GM04503 (cell line): ENCODE measurements at regions not wholly inside any gene's neighbourhood (a gene's known extent, or its start where the extent isn't known, plus 50 kb on each side); places are given as distances from the start of the nearest gene placed in this dataset.

Experiments
- DNase-seq: peaks from one replicate; pipeline ENCODE4 v3.0.0-alpha.2; 2012; ENCODE audit warnings: low read depth

DNA sequence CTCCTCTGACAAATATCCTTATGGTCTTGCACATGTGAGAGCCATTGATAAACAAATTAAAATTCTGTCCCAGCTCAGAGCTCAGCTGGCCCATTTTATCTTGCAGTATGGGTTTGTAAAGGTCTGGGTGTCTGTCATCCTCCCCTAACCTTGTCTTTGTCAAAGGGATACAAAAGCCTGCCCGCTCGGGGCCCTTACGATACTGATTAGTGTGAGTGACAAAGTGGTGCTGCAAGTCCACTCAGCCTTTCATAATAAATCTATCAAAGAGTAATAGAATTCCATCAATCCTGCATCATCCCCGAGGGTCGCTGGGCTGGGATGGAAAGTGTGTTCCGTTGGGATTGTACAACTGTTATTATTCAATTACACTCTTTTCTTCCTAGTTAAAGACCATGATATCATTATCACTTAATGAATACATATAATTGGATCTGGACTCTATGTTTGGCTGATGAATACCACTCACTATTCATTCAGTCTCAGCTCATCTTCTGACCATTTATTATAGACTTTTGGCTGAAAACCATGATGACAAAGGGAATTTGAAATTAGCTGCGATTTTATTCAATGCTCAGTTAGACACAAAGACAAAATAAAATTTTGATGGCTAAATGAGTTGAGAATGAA is 122.5 kb upstream of the FOXD3 start:
- DNase-seq, result no peak

GRCh38 chr1:63200676-63201075 is 121.7 kb upstream of the FOXD3 start:
- no peak for DNase-seq

- no peak for DNase-seq
Measured at GRCh38 chr1:63203641-63204040, 118.7 kb upstream of the FOXD3 start.

GRCh38 chr1:63205776-63206175 is 116.6 kb upstream of the FOXD3 start:
- no peak for DNase-seq

GRCh38 chr1:63214553-63214952 is 107.8 kb upstream of the FOXD3 start:
- no peak for DNase-seq

GRCh38 chr1:63223426-63223825 is 98.9 kb upstream of the FOXD3 start:
- DNase-seq, result no peak

GRCh38 chr1:63230722-63231121 is 91.6 kb upstream of the FOXD3 start:
- no peak for DNase-seq

DNA sequence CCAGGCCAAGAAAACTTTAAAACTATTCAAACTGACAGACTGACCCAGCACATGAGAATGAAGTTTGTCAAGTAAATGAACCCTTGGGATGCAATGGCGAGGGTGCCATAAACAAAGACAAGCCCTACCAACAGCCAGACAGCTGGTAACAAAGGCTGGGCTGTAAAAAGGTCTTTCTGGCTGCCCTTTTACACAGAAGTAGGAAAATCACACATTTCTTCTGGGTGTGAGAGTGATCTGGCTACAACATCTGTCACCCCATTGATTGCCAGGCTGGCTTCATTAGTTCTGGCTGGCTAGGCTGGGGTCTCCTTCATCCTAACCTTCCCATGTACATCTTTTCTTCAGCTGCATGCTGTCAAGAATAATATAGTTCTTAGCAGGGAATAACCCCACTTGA is 83.6 kb upstream of the FOXD3 start:
- DNase-seq, result no peak

DNA sequence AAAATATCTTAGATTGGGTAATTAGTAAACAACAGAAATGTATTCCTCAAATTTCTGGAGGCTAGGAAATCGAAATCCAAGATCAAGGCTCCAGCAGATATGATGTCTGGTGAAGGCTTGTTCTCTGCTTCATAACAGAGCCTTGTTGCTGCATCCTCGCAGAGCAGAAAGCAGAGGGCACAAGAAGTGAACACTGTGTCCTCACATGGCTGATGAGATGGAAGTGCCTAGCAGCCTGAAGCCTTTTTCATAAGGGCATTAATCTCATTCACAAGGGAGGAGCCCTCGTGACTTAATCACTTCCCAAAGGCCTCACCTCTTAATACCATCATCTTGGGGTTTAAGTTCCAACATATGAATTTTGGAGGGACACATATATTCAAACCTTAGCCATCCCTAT is 77.2 kb upstream of the FOXD3 start:
- DNase-seq, result no peak

DNA sequence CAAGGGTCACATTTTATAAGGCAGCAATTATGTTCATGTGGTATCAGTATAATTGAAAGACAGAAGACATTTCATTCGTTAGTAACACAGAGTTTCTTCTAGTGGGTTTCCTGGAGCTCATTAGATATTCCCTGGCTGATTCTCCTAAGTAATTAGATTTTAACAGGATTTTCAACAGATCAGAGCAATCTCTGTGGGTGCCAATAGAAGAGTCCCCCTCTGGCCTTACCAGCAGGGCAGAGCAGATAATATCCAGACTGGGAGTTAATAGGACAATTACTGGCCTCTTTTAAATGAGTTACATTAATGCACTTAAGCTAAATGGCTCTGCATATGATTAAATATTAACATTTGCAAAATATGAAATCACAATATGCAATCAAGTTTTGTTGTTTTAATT is 74.2 kb upstream of the FOXD3 start:
- DNase-seq, result no peak

- DNase-seq, result no peak
Measured at GRCh38 chr1:63255153-63255552, 67.2 kb upstream of the FOXD3 start.

- no peak for DNase-seq
Measured at GRCh38 chr1:63261736-63262458, 60.5 kb upstream of the FOXD3 start.

- no peak for DNase-seq
Measured at GRCh38 chr1:63262459-63262770, 60.0 kb upstream of the FOXD3 start.

GRCh38 chr1:63264161-63264560 is 58.2 kb upstream of the FOXD3 start:
- DNase-seq, result no peak

DNA sequence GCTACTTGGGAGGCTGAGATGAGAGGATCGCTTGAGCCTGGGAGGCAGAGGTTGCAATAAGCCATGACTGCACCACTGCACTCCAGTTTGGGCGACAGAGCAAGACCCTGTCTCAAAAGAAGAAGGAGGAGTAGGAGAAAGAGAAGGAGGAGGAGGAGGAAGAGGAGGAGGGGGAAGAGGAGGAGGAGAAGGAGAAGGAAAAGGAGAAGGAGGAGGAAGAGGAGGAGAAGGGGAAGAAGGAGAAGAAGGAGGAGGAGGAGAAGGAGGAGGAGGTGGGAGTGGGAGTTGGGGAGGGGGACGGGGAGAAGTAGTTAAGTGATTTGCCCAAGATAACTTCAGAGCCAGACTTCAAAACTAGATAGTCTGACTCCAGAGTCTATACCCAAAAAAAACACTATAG is 55.5 kb upstream of the FOXD3 start:
- no peak for DNase-seq

GRCh38 chr1:63268876-63269275 is 53.5 kb upstream of the FOXD3 start:
- no peak for DNase-seq

- no peak for DNase-seq
Measured at GRCh38 chr1:63269571-63269970, 52.8 kb upstream of the FOXD3 start.
